ENCODE measurements at regions not wholly inside any gene's neighbourhood (a gene's known extent, or its start where the extent isn't known, plus 50 kb on each side); places are given as distances from the start of the nearest gene placed in this dataset.
A peak's percentile ranks its signal among the peaks of the same experiment; 100 is the strongest.

GRCh38 chr4:166498546-166498945 is 625.5 kb downstream of the TLL1 start:
- Histone ChIP-seq H3K9ac (ENCODE audit: low read length) (no peak overlapping the region), H3K4me3 (ENCODE audit: insufficient read depth, low read depth, low read length) (no peak overlapping the region), H3K27ac (ENCODE audit: low read depth, low read length) (no peak overlapping the region), H3K9me3 (ENCODE audit: insufficient read depth, low read depth, low read length) (peaks cover 2% of the 10 kb centered on the region), H2AFZ (ENCODE audit: low read depth, low read length) (no peak overlapping the region), H3K4me2 (ENCODE audit: low read length) (no peak overlapping the region), H3K79me2 (ENCODE audit: insufficient read depth, low read length) (no peaks in the 10 kb centered on the region), H3K36me3 (ENCODE audit: insufficient read depth, low read length) (no peaks in the 10 kb centered on the region), H3K27me3 (ENCODE audit: insufficient read depth, low read length) (no peaks in the 10 kb centered on the region), H3K4me1 (ENCODE audit: insufficient read depth, low read length) (no peaks in the 10 kb centered on the region), H4K20me1 (ENCODE audit: insufficient read depth, low read length) (no peaks in the 10 kb centered on the region)
- H3K27me3 Mint-ChIP-seq (ENCODE audit: low read depth, unreplicated experiment), result no peaks in the 10 kb centered on the region
- H3K4me1 Mint-ChIP-seq (ENCODE audit: low read depth, unreplicated experiment), result peaks cover 8% of the 10 kb centered on the region
- DNase-seq (ENCODE audit: low read depth) (peak; percentile 6), FAIRE-seq (no peak)
- no peak overlapping the region for H3K4me3 Mint-ChIP-seq (ENCODE audit: unreplicated experiment)
- H3K36me3 Mint-ChIP-seq (ENCODE audit: low read depth, unreplicated experiment), result no peaks in the 10 kb centered on the region
- TF ChIP-seq CTCF (IDR thresholded peaks at IDR 0.05; ENCODE audit: insufficient read depth, low read depth, low read length), result no peak
- TF ChIP-seq EZH2 (IDR thresholded peaks at IDR 0.05; ENCODE audit: insufficient read depth, low read length), result no peak
- no peaks in the 10 kb centered on the region for H3K9me3 Mint-ChIP-seq (ENCODE audit: unreplicated experiment)
- H3K27ac Mint-ChIP-seq (ENCODE audit: unreplicated experiment), result no peak overlapping the region

- H3K27ac ChIP-seq (ENCODE audit: low read depth, low read length), result no peak overlapping the region
- no peaks in the 10 kb centered on the region for H3K4me1 Mint-ChIP-seq (ENCODE audit: low read depth, unreplicated experiment)
- H3K9me3 Mint-ChIP-seq (ENCODE audit: unreplicated experiment), result no peaks in the 10 kb centered on the region
- FAIRE-seq, result no peak
- no peak for DNase-seq (ENCODE audit: low read depth)
- H4K20me1 ChIP-seq (ENCODE audit: insufficient read depth, low read length), result no peaks in the 10 kb centered on the region
- H3K9ac ChIP-seq (ENCODE audit: low read length), result no peak overlapping the region
- H3K36me3 Mint-ChIP-seq (ENCODE audit: low read depth, unreplicated experiment), result no peaks in the 10 kb centered on the region
- TF ChIP-seq CTCF (IDR thresholded peaks at IDR 0.05; ENCODE audit: insufficient read depth, low read depth, low read length) (no peak), EZH2 (IDR thresholded peaks at IDR 0.05; ENCODE audit: insufficient read depth, low read length) (no peak)
- H3K79me2 ChIP-seq (ENCODE audit: insufficient read depth, low read length), result no peaks in the 10 kb centered on the region
- H2AFZ ChIP-seq (ENCODE audit: low read depth, low read length), result no peak overlapping the region
- no peaks in the 10 kb centered on the region for H3K27me3 Mint-ChIP-seq (ENCODE audit: low read depth, unreplicated experiment)
- H3K4me1 ChIP-seq (ENCODE audit: insufficient read depth, low read length), result no peaks in the 10 kb centered on the region
- H3K9me3 ChIP-seq (ENCODE audit: insufficient read depth, low read depth, low read length), result peaks cover 2% of the 10 kb centered on the region
- no peaks in the 10 kb centered on the region for H3K27me3 ChIP-seq (ENCODE audit: insufficient read depth, low read length)
- no peak overlapping the region for H3K27ac Mint-ChIP-seq (ENCODE audit: unreplicated experiment)
- no peak overlapping the region for H3K4me3 Mint-ChIP-seq (ENCODE audit: unreplicated experiment)
- no peak overlapping the region for H3K4me2 ChIP-seq (ENCODE audit: low read length)
- no peak overlapping the region for H3K4me3 ChIP-seq (ENCODE audit: insufficient read depth, low read depth, low read length)
- no peaks in the 10 kb centered on the region for H3K36me3 ChIP-seq (ENCODE audit: insufficient read depth, low read length)
These were observed 626.8 kb downstream of the TLL1 start for GRCh38 chr4:166499820-166500219.

GRCh38 chr4:166501941-166502382 is 628.9 kb downstream of the TLL1 start:
- H3K4me1 ChIP-seq (ENCODE audit: insufficient read depth, low read length), result no peaks in the 10 kb centered on the region
- H2AFZ ChIP-seq (ENCODE audit: low read depth, low read length), result peak overlapping the region; percentile 37
- peaks cover 2% of the 10 kb centered on the region for H3K9me3 ChIP-seq (ENCODE audit: insufficient read depth, low read depth, low read length)
- H4K20me1 ChIP-seq (ENCODE audit: insufficient read depth, low read length), result no peaks in the 10 kb centered on the region
- peak overlapping the region; percentile 47 for H3K27ac Mint-ChIP-seq (ENCODE audit: unreplicated experiment)
- no peak overlapping the region for H3K4me2 ChIP-seq (ENCODE audit: low read length)
- no peak for FAIRE-seq
- H3K9me3 Mint-ChIP-seq (ENCODE audit: unreplicated experiment), result no peaks in the 10 kb centered on the region
- no peaks in the 10 kb centered on the region for H3K27me3 ChIP-seq (ENCODE audit: insufficient read depth, low read length)
- DNase-seq (ENCODE audit: low read depth), result no peak
- no peaks in the 10 kb centered on the region for H3K4me1 Mint-ChIP-seq (ENCODE audit: low read depth, unreplicated experiment)
- H3K4me3 ChIP-seq (ENCODE audit: insufficient read depth, low read depth, low read length), result no peak overlapping the region
- H3K36me3 ChIP-seq (ENCODE audit: insufficient read depth, low read length), result no peaks in the 10 kb centered on the region
- no peak overlapping the region for H3K9ac ChIP-seq (ENCODE audit: low read length)
- no peak overlapping the region for H3K27ac ChIP-seq (ENCODE audit: low read depth, low read length)
- TF ChIP-seq CTCF (IDR thresholded peaks at IDR 0.05; ENCODE audit: insufficient read depth, low read depth, low read length) (peak; percentile 49), EZH2 (IDR thresholded peaks at IDR 0.05; ENCODE audit: insufficient read depth, low read length) (no peak)
- H3K36me3 Mint-ChIP-seq (ENCODE audit: low read depth, unreplicated experiment), result no peaks in the 10 kb centered on the region
- no peaks in the 10 kb centered on the region for H3K27me3 Mint-ChIP-seq (ENCODE audit: low read depth, unreplicated experiment)
- no peaks in the 10 kb centered on the region for H3K79me2 ChIP-seq (ENCODE audit: insufficient read depth, low read length)
- no peak overlapping the region for H3K4me3 Mint-ChIP-seq (ENCODE audit: unreplicated experiment)

Data from astrocyte (in vitro differentiated cells and primary cell).